Astrocyte of the spinal cord (primary cell): ENCODE measurements at regions not wholly inside any gene's neighbourhood (a gene's known extent, or its start where the extent isn't known, plus 50 kb on each side); places are given as distances from the start of the nearest gene placed in this dataset.

Experiments used
- DNase-seq: peaks from one replicate; pipeline ENCODE4 v3.0.0; 2011; ENCODE audit warnings: low read depth, low spot score
- H3K4me3 ChIP-seq: 2 replicates; pipeline ENCODE4 v1.5.1; 2011; ENCODE audit warnings: low read depth, mild to moderate bottlenecking, low read length, moderate library complexity
- CTCF ChIP-seq: IDR thresholded peaks from 2 replicates; pipeline ENCODE4 v1.5.1; 2012; ENCODE audit warnings: low read depth, mild to moderate bottlenecking, low read length, inconsistent platforms
- in situ Hi-C: cut with HindIII; loops from 2 replicates; pipeline ENCODE4 v1.10.0; 2017; ENCODE audit warnings: low sequenced_read_pairs

DNA sequence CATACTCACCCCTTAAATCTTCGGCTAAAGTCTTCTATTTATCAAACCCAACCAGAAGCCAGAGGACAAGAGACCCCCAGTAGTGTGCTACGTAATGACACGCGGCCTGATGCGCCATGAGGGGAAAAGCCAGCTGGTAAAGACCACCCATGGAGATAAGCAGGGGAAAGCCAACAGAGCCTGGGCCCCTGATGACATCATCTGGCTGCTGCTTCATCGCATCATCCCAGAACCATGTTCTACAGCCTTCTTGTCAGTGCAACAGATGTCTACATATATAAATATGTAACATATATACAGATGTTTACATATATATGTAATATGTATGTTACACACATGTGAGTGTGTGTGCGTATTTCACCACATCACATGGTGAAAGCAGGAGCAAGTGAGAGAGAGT is 81.7 kb upstream of the VANGL1 start:
- in situ Hi-C loops, result no loop called here
- no peak for DNase-seq
- no peak for TF ChIP-seq CTCF
- H3K4me3 ChIP-seq, result no peak overlapping the region

GRCh38 chr1:115558275-115558674 is 83.5 kb upstream of the VANGL1 start:
- DNase-seq, result no peak
- no peak overlapping the region for H3K4me3 ChIP-seq
- in situ Hi-C loops, result no loop called here
- TF ChIP-seq CTCF, result no peak

GRCh38 chr1:115557715-115558114 is 84.1 kb upstream of the VANGL1 start:
- H3K4me3 ChIP-seq, result no peak overlapping the region
- DNase-seq, result no peak
- no peak for TF ChIP-seq CTCF
- in situ Hi-C loops, result no loop called here

DNA sequence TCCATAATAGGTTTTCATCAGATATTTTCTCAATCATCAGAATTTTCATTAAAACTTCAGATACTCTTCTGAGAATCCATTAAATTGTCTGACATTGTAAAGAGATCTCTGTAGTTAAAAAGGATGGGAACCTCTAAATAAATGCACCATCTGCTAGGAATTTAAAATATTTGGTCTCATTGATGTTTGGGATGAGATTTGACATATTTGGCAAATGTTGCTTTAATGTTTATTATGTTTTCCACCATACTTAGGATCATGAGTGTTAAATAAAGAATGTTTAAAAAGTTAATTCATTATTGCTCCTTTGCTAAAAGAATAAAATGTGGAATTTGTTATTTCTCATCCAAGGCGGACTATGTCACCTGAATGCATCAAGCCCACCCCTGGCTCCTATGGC is 85.5 kb upstream of the VANGL1 start:
- in situ Hi-C loops, result no loop called here
- no peak for TF ChIP-seq CTCF
- no peak overlapping the region for H3K4me3 ChIP-seq
- no peak for DNase-seq

GRCh38 chr1:115555446-115555845 is 86.3 kb upstream of the VANGL1 start:
- no peak overlapping the region for H3K4me3 ChIP-seq
- in situ Hi-C loops, result no loop called here
- no peak for DNase-seq
- no peak for TF ChIP-seq CTCF

- no peak for TF ChIP-seq CTCF
- no peak overlapping the region for H3K4me3 ChIP-seq
- DNase-seq, result no peak
- in situ Hi-C loops, result no loop called here
These were observed 94.1 kb upstream of the VANGL1 start for GRCh38 chr1:115547696-115548095.

GRCh38 chr1:115546846-115547245 is 94.9 kb upstream of the VANGL1 start:
- in situ Hi-C loops, result no loop called here
- DNase-seq, result no peak
- H3K4me3 ChIP-seq, result no peak overlapping the region
- no peak for TF ChIP-seq CTCF
